MM.1S (cell line): ENCODE measurements at regions not wholly inside any gene's neighbourhood (a gene's known extent, or its start where the extent isn't known, plus 50 kb on each side); places are given as distances from the start of the nearest gene placed in this dataset.

ENCODE experiments used
- CTCF ChIP-seq: fragments of 300-600 bp; sonication (generic); IDR thresholded peaks from 2 replicates; pipeline ENCODE4 v1.5.1; 2016; ENCODE audit warnings: antibody characterized with exemption, low read length, mixed read lengths
- EZH2 ChIP-seq: fragments of 300-600 bp; sonication (generic); optimal IDR thresholded peaks from 2 replicates; pipeline ENCODE3; 2017; ENCODE audit warnings: low read depth, mild to moderate bottlenecking, antibody characterized with exemption, low read length, mixed read lengths
- EZH2phosphoT487 ChIP-seq: fragments of 300-600 bp; sonication (generic); IDR thresholded peaks from 2 replicates; pipeline ENCODE4 v1.6.1; 2018; ENCODE audit warnings: antibody characterized with exemption, low read length

GRCh38 chr1:29599826-29600225 lies 363.5 kb downstream of the PTPRU start:
- TF ChIP-seq CTCF (no peak), EZH2 (no peak), EZH2phosphoT487 (no peak)
